ENCODE measurements at regions not wholly inside any gene's neighbourhood (a gene's known extent, or its start where the extent isn't known, plus 50 kb on each side); places are given as distances from the start of the nearest gene placed in this dataset.

DNA sequence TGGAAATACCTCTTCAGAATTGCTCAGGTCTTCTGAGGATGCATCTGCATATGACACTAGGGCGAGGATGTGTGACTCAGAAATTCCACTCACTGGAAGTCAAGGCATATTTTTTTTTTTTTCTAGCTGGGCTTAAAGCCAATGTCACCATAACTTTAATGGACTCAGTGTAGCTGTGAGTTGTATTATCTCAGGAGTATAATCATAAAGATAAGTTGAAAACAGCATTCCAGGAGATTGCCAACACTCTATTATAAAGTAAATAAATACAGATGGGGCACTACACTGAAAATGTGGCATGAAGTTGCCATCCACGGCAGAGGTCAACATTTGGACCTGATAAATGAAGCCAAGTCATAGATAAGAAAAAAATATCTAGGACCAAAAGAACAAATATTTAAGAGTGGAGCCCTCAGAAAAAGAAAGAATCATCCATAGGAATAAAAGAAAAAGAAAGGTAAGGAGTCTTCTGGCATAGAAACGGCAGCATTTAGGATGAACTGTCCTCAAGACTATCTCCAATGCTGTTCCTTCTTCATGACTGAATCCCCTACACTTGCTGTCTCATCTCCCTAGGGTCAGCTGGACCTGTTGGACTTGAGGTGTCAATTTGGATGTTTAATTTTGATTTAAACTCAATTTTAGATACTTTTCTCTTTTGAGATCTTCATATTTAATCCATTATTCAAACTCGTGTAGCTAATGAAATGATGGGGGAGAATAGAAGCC is 72.9 kb upstream of the CAV2 start:
- intact Hi-C loops (cut with micrococcal nuclease; ENCODE audit: unreplicated experiment): no loop called here
- peak overlapping the region; percentile 41 for H3K27ac ChIP-seq (ENCODE audit: low read depth, low read length, poor library complexity, severe bottlenecking)
- no peak overlapping the region for H3K4me3 ChIP-seq (ENCODE audit: low read depth, low read length, poor library complexity, severe bottlenecking)
- ChIA-PET CTCF (interaction anchor here (0.6 kb wide), 1 partner anchor 163 kb away, joined by 3 read pairs; no protein-coding TSS in a partner anchor), POLR2A (ENCODE audit: low non-redundant PET) (no interaction called here)
- TF ChIP-seq, protein P1, sequence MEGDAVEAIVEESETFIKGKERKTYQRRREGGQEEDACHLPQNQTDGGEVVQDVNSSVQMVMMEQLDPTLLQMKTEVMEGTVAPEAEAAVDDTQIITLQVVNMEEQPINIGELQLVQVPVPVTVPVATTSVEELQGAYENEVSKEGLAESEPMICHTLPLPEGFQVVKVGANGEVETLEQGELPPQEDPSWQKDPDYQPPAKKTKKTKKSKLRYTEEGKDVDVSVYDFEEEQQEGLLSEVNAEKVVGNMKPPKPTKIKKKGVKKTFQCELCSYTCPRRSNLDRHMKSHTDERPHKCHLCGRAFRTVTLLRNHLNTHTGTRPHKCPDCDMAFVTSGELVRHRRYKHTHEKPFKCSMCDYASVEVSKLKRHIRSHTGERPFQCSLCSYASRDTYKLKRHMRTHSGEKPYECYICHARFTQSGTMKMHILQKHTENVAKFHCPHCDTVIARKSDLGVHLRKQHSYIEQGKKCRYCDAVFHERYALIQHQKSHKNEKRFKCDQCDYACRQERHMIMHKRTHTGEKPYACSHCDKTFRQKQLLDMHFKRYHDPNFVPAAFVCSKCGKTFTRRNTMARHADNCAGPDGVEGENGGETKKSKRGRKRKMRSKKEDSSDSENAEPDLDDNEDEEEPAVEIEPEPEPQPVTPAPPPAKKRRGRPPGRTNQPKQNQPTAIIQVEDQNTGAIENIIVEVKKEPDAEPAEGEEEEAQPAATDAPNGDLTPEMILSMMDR (conservative IDR thresholded peaks at IDR 0.05; ENCODE audit: low read depth, low read length): no peak
- no peak for TF ChIP-seq EZH2 (IDR thresholded peaks at IDR 0.05; ENCODE audit: borderline replicate concordance, low read depth, low read length, poor library complexity, severe bottlenecking)
- H3K4me1 ChIP-seq (ENCODE audit: insufficient read depth, low read length, poor library complexity, severe bottlenecking): peaks cover 42% of the 10 kb centered on the region
- no TSS peak for BruUV-seq (replicated peaks)
- no peaks in the 10 kb centered on the region for H3K27me3 ChIP-seq (replicated peaks; ENCODE audit: insufficient read depth, low read depth, low read length, poor library complexity)
- H3K9me3 ChIP-seq (ENCODE audit: low read depth, low read length, poor library complexity, severe bottlenecking): no peaks in the 10 kb centered on the region
- peak; percentile 85 for DNase-seq (ENCODE audit: low spot score)
- no peaks in the 10 kb centered on the region for H3K36me3 ChIP-seq (ENCODE audit: insufficient read depth, low read length, poor library complexity, severe bottlenecking)

DNA sequence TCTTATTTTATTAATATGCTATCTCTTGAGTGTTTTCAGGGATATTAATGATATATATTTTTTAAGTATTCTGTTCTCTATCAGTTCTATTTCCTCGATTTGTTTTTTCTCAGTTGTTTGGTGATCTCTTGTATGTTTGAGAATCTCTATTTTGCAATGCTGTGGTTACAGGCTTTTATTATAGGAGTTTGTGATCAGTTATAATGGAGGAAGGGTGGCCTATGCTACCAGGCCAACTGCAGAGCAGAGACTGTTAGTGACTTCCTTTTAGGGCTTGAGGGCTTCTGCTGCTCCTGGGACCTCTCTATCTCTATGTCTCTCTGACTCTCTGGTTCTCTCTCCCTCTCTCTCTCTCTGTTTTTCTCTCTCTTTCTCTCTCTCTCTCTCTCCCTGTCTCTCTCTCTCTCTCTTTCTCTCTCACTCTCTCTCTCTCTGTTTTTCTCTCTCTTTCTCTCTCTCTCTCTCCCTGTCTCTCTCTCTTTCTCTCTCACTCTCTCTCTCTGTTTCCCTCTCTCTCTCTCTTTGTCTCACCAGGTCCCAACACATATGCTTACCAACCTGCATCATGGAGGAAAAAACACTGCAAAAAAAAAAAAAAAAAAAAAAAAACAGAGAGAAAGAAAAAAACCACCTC is 69.4 kb upstream of the CAV2 start:
- no peak overlapping the region for H3K4me3 ChIP-seq (ENCODE audit: low read depth, low read length, poor library complexity, severe bottlenecking)
- H3K27me3 ChIP-seq (replicated peaks; ENCODE audit: insufficient read depth, low read depth, low read length, poor library complexity): no peaks in the 10 kb centered on the region
- H3K36me3 ChIP-seq (ENCODE audit: insufficient read depth, low read length, poor library complexity, severe bottlenecking): no peaks in the 10 kb centered on the region
- H3K4me1 ChIP-seq (ENCODE audit: insufficient read depth, low read length, poor library complexity, severe bottlenecking): peaks cover 35% of the 10 kb centered on the region
- intact Hi-C loops (cut with micrococcal nuclease; ENCODE audit: unreplicated experiment): no loop called here
- peak overlapping the region; percentile 37 for H3K27ac ChIP-seq (ENCODE audit: low read depth, low read length, poor library complexity, severe bottlenecking)
- ChIA-PET CTCF (no interaction called here), POLR2A (ENCODE audit: low non-redundant PET) (no interaction called here)
- no peaks in the 10 kb centered on the region for H3K9me3 ChIP-seq (ENCODE audit: low read depth, low read length, poor library complexity, severe bottlenecking)
- BruUV-seq (replicated peaks): no TSS peak
- TF ChIP-seq, protein P1 (conservative IDR thresholded peaks at IDR 0.05; ENCODE audit: low read depth, low read length): no peak
- TF ChIP-seq EZH2 (IDR thresholded peaks at IDR 0.05; ENCODE audit: borderline replicate concordance, low read depth, low read length, poor library complexity, severe bottlenecking): no peak
- no peak for DNase-seq (ENCODE audit: low spot score)

- CTCF ChIA-PET: no interaction called here
- H3K27ac ChIP-seq (ENCODE audit: low read depth, low read length, poor library complexity, severe bottlenecking): peak overlapping the region; percentile 7
- no peaks in the 10 kb centered on the region for H3K27me3 ChIP-seq (replicated peaks; ENCODE audit: insufficient read depth, low read depth, low read length, poor library complexity)
- peaks cover 22% of the 10 kb centered on the region for H3K4me1 ChIP-seq (ENCODE audit: insufficient read depth, low read length, poor library complexity, severe bottlenecking)
- intact Hi-C loops (cut with micrococcal nuclease; ENCODE audit: unreplicated experiment): no loop called here
- no peak overlapping the region for H3K4me3 ChIP-seq (ENCODE audit: low read depth, low read length, poor library complexity, severe bottlenecking)
- peaks cover 7% of the 10 kb centered on the region for H3K9me3 ChIP-seq (ENCODE audit: low read depth, low read length, poor library complexity, severe bottlenecking)
- DNase-seq (ENCODE audit: low spot score): no peak
- POLR2A ChIA-PET (ENCODE audit: low non-redundant PET): no interaction called here
- TF ChIP-seq EZH2 (IDR thresholded peaks at IDR 0.05; ENCODE audit: borderline replicate concordance, low read depth, low read length, poor library complexity, severe bottlenecking): no peak
- TF ChIP-seq, protein P1 (conservative IDR thresholded peaks at IDR 0.05; ENCODE audit: low read depth, low read length): no peak
- no peaks in the 10 kb centered on the region for H3K36me3 ChIP-seq (ENCODE audit: insufficient read depth, low read length, poor library complexity, severe bottlenecking)
- BruUV-seq (replicated peaks): no TSS peak
Measured at GRCh38 chr7:116431787-116432526, 67.6 kb upstream of the CAV2 start.

Measured in A673 (cell line).